GM18951 (cell line): ENCODE measurements at regions not wholly inside any gene's neighbourhood (a gene's known extent, or its start where the extent isn't known, plus 50 kb on each side); places are given as distances from the start of the nearest gene placed in this dataset.

ENCODE experiments used
- POLR2A ChIP-seq: IDR thresholded peaks from 4 replicates; pipeline ENCODE4 v1.6.1; 2011; ENCODE audit warnings: mild to moderate bottlenecking; ENCODE audit not compliant: insufficient read length, insufficient read depth; ENCODE audit errors: extremely low read depth
- in situ Hi-C: fragments of 300-500 bp; cut with MboI; formaldehyde crosslinking; loops from one replicate; pipeline ENCODE4 v1.12.0; 2022; ENCODE audit warnings: low sequenced_read_pairs, mixed read lengths, inconsistent platforms; ENCODE audit not compliant: unreplicated experiment

DNA sequence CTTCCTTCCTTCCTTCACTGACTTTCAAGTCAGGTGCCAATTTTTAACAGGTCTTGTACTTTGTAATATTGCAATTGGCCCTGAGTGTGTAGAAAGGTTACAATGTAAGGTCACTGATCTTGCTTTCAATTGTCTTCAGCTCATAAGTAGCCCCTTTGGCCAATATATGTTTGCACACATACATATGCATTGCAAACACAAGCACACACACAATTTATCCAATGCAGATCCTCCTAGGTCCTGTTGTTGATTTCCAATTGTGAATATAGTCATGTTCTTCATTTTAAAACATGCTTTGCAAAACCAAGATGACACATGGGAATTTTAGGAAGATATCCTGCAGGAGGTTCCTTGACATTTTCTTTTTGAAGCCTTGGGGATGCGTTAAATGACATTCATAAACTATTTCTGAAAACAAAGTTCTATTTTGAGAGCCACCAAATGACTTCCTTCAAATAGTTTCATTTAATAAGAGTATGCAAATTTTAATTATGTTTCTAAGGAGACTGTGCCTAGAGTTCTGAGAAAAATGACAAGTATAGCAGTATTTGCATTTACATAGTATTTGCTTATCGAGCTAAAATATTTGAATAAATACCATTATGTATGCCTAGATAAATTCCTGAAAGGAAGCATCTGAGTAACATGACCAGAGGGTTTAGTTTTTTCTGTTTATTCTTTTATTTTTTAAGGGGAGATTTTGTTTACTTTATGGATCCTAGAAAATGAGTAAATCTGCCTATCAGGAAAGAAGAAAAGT, 117.1 kb upstream of the TMEFF2 start:
- no peak for TF ChIP-seq POLR2A
- in situ Hi-C loops, result no loop called here

- in situ Hi-C loops, result no loop called here
- TF ChIP-seq POLR2A, result no peak
Observed at GRCh38 chr2:192307530-192307929, 112.8 kb upstream of the TMEFF2 start.

- in situ Hi-C loops, result no loop called here
- TF ChIP-seq POLR2A, result no peak
Observed at GRCh38 chr2:192298664-192299063, 103.9 kb upstream of the TMEFF2 start.

DNA sequence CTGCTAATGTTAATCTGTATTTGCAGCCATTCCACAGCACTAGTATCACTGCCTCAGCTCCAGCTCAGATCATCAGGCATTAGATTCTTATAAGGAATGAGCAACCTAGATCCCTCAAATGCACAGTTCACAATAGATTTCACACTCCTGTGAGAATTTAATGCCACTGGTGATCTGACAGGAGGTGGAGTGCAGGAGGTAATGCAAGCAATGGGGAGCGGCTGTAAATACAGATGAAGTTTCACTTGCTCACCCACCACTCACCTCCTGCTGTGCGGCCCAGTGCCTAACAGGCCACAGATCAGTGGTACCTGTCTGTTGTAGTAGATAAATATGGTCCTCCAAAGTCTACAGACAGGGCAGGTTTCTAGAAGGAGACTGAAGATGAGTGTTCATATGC, 97.7 kb upstream of the TMEFF2 start:
- in situ Hi-C loops, result no loop called here
- no peak for TF ChIP-seq POLR2A

- in situ Hi-C loops, result no loop called here
Observed at GRCh38 chr2:192288295-192288694, 93.6 kb upstream of the TMEFF2 start.

DNA sequence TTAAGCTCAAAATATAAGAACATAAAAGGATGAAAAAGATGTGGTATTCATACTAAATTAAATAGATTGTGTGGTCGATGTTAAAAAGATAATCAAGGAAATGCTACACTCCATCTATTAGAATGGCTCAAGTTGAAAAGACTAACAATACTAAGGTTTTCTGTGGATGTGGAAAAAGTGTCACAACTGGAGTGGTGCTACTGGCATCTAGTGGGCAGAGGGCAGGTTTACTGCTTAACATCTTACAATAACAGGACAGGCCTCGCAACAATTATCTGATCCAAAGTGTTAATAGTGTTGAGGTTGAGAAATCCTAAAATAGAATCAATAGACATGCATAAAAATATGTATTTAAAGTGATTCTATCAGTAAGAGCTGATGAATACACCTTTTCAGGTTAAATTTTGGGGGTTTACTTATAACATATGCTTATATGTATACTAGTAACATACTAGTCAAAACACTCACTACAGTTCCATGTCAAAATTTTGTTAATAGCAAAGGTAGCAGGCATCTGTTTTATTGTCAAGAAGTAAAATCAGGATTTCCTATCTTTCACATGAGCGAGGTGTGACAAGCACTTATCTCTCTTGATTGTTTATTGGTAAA, 91.5 kb upstream of the TMEFF2 start:
- no peak for TF ChIP-seq POLR2A
- in situ Hi-C loops, result no loop called here

More at GRCh38 chr2:192288295-192288694, 93.6 kb upstream of the TMEFF2 start:
- TF ChIP-seq POLR2A, result no peak

DNA sequence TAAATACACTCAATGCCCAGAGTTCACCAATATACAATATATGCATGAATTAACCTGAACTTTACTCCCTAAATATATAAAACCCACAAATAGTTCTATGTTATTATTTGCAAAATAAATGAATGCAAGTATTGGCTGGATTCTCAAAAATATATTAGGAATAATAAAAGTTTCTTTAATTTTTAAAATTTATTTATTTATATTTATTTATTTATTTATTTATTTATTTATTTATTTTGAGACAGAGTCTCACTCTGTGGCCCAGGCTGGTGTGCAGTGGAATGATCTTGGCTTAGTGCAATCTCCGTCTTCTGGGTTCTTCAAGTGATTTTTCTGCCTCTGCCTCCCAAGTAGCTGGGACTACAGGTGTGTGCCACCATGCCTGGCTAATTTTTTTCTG, 88.7 kb upstream of the TMEFF2 start:
- in situ Hi-C loops, result no loop called here
- TF ChIP-seq POLR2A, result no peak

GRCh38 chr2:192278701-192279100, 84.0 kb upstream of the TMEFF2 start:
- in situ Hi-C loops, result no loop called here
- no peak for TF ChIP-seq POLR2A

- no peak for TF ChIP-seq POLR2A
- in situ Hi-C loops, result no loop called here
Observed at GRCh38 chr2:192277494-192278109, 82.9 kb upstream of the TMEFF2 start.

DNA sequence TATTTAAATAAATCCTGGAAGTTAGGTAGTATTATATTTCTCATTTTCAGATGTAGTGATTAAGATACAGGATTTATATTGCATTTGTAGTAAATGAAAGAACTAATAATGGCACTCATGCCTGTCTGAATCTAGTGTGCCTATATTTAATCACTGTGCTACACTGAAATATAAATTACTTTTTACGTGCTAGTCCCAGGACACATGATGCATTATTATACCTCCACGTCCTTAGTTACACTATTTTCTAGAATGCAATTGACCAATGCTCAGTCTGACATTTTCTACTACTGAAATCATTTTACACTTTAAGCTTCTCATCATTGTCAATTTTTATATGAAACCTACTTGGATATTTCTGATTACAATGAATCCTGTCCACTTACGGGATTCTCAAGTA, 80.9 kb upstream of the TMEFF2 start:
- TF ChIP-seq POLR2A, result no peak
- in situ Hi-C loops, result no loop called here

- no peak for TF ChIP-seq POLR2A
- in situ Hi-C loops, result no loop called here
Observed at GRCh38 chr2:192267484-192267883, 72.8 kb upstream of the TMEFF2 start.

GRCh38 chr2:192265751-192266150, 71.0 kb upstream of the TMEFF2 start:
- in situ Hi-C loops, result no loop called here
- no peak for TF ChIP-seq POLR2A

- in situ Hi-C loops, result no loop called here
- no peak for TF ChIP-seq POLR2A
Observed at GRCh38 chr2:192254444-192254843, 59.7 kb upstream of the TMEFF2 start.

GRCh38 chr2:192253692-192254091, 59.0 kb upstream of the TMEFF2 start:
- TF ChIP-seq POLR2A, result no peak
- in situ Hi-C loops, result no loop called here
